A673 (cell line): ENCODE measurements at regions not wholly inside any gene's neighbourhood (a gene's known extent, or its start where the extent isn't known, plus 50 kb on each side); places are given as distances from the start of the nearest gene placed in this dataset.

Source experiments
- EZH2 ChIP-seq: fragments of 200-600 bp; sonication (generic); IDR thresholded peaks from 2 replicates; pipeline ENCODE4 v1.6.1; 2017; ENCODE audit warnings: borderline replicate concordance, low read depth, mild to moderate bottlenecking, mixed read lengths, antibody characterized with exemption, low read length; ENCODE audit not compliant: poor library complexity, severe bottlenecking
- TF ChIP-seq, protein P1 (sequence below): fragments of 300-800, 200-600 bp; sonication (generic); conservative IDR thresholded peaks from 2 replicates; pipeline ENCODE4 v1.5.1; 2017; ENCODE audit warnings: low read depth, mild to moderate bottlenecking, antibody characterized with exemption, low read length, moderate library complexity, mixed read lengths

GRCh38 chr3:36648241-36649034 is 115.9 kb downstream of the DCLK3 start:
- TF ChIP-seq EZH2, result no peak
- TF ChIP-seq, protein P1, sequence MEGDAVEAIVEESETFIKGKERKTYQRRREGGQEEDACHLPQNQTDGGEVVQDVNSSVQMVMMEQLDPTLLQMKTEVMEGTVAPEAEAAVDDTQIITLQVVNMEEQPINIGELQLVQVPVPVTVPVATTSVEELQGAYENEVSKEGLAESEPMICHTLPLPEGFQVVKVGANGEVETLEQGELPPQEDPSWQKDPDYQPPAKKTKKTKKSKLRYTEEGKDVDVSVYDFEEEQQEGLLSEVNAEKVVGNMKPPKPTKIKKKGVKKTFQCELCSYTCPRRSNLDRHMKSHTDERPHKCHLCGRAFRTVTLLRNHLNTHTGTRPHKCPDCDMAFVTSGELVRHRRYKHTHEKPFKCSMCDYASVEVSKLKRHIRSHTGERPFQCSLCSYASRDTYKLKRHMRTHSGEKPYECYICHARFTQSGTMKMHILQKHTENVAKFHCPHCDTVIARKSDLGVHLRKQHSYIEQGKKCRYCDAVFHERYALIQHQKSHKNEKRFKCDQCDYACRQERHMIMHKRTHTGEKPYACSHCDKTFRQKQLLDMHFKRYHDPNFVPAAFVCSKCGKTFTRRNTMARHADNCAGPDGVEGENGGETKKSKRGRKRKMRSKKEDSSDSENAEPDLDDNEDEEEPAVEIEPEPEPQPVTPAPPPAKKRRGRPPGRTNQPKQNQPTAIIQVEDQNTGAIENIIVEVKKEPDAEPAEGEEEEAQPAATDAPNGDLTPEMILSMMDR, result no peak
